OCI-LY1 (cell line): ENCODE measurements at regions not wholly inside any gene's neighbourhood (a gene's known extent, or its start where the extent isn't known, plus 50 kb on each side); places are given as distances from the start of the nearest gene placed in this dataset.

Experiments used
- CTCF ChIP-seq: fragments of 200-600 bp; sonication (generic), shearing (Covaris generic); IDR thresholded peaks from 2 replicates; pipeline ENCODE4 v1.5.1; 2017; ENCODE audit warnings: mild to moderate bottlenecking, antibody characterized with exemption, low read length, moderate library complexity, mixed read lengths
- EZH2 ChIP-seq: fragments of 200-600 bp; sonication (generic), shearing (Covaris generic); IDR thresholded peaks from 2 replicates; pipeline ENCODE4 v1.8.0; 2017; ENCODE audit warnings: borderline replicate concordance, mixed run types, mild to moderate bottlenecking, antibody characterized with exemption, low read length, moderate library complexity, mixed read lengths

DNA sequence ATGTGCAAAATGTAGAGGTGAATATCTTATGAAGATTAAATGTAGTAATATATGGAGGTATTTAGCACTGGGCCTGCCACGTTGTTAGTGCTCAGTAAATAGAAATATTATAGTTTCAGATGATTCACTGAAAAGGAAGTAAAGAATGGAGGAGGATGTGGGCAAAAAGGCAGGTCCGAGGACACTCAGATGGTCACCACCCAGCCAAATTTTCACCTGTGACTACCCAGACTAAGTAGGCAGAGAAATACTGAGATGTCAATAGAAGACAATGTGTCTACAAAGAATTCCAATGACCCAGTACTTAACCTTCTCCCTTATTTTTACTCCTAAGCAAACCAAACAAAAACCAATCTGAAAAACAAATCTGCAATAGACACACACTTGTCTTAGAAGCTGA is 70.3 kb upstream of the ATP10B start:
- TF ChIP-seq CTCF (no peak), EZH2 (no peak)
